ENCODE measurements at regions not wholly inside any gene's neighbourhood (a gene's known extent, or its start where the extent isn't known, plus 50 kb on each side); places are given as distances from the start of the nearest gene placed in this dataset.
A peak's percentile ranks its signal among the peaks of the same experiment; 100 is the strongest.

GRCh38 chr13:59450229-59450628, 713.5 kb downstream of the DIAPH3 start:
- no peak overlapping the region for H3K4me3 ChIP-seq (replicated peaks; ENCODE audit: insufficient read depth, low read length)
- no peak overlapping the region for H3K27ac ChIP-seq (replicated peaks)
- DNase-seq (ENCODE audit: low read depth in 1 of 2, low spot score in 1 of 2), result no peak
- peaks cover 6% of the 10 kb centered on the region for H3K27me3 ChIP-seq (ENCODE audit: insufficient read depth, poor library complexity, severe bottlenecking)
- TF ChIP-seq GABPA (IDR thresholded peaks at IDR 0.05; ENCODE audit: low read depth) (no peak), POLR2AphosphoS5 (IDR thresholded peaks at IDR 0.05; ENCODE audit: low read depth) (no peak), SPI1 (IDR thresholded peaks at IDR 0.05; ENCODE audit: borderline replicate concordance, low read depth) (no peak), REST (IDR thresholded peaks at IDR 0.05; ENCODE audit: insufficient replicate concordance, low read depth) (no peak), CTCF (IDR thresholded peaks at IDR 0.05; ENCODE audit: insufficient read depth, low read length) (no peak)

- Histone ChIP-seq H3K27ac (replicated peaks) (no peak overlapping the region), H3K27me3 (ENCODE audit: insufficient read depth, poor library complexity, severe bottlenecking) (peaks cover 6% of the 10 kb centered on the region), H3K4me3 (replicated peaks; ENCODE audit: insufficient read depth, low read length) (no peak overlapping the region)
- DNase-seq (ENCODE audit: low read depth in 1 of 2, low spot score in 1 of 2), result no peak
- TF ChIP-seq SPI1 (IDR thresholded peaks at IDR 0.05; ENCODE audit: borderline replicate concordance, low read depth), result no peak
- no peak for TF ChIP-seq GABPA (IDR thresholded peaks at IDR 0.05; ENCODE audit: low read depth)
- TF ChIP-seq CTCF (IDR thresholded peaks at IDR 0.05; ENCODE audit: insufficient read depth, low read length), result no peak
- no peak for TF ChIP-seq POLR2AphosphoS5 (IDR thresholded peaks at IDR 0.05; ENCODE audit: low read depth)
- no peak for TF ChIP-seq REST (IDR thresholded peaks at IDR 0.05; ENCODE audit: insufficient replicate concordance, low read depth)
Measured at GRCh38 chr13:59451236-59451635, 712.5 kb downstream of the DIAPH3 start.

DNA sequence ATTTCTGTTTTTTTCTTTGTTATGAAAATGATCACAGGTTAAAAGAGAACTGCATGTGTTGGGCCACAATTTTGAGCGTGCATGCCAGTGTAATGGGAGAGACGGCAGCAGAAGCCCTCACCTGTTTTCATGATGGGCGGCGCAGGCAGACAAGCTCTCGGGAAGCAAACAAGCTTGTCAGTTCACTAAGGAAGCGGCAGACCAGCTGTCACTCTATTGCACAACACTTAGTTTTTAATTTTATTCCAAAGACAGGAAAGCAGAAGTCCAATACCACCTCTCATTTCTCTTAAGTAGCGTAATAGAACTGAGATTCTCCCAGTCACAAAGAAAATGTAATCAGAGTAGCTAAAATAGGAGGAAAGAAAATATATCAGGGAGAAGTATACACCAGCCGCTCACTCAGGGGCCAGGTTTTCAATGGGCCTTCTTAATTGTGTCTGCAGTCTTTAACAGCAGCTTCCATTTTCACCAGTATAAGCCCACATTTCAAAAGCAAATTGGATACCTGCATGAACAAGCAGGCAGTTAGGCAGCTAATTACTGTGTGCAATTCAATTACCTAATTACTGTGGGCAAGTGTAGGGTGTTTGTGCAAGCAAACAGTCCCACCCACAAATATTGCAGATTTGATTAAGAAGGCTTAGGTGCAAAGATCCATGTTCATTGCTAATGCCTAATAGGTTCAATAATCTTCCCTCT, 711.4 kb downstream of the DIAPH3 start:
- Histone ChIP-seq H3K4me3 (replicated peaks; ENCODE audit: insufficient read depth, low read length) (no peak overlapping the region), H3K27ac (replicated peaks) (no peak overlapping the region), H3K27me3 (ENCODE audit: insufficient read depth, poor library complexity, severe bottlenecking) (no peaks in the 10 kb centered on the region)
- TF ChIP-seq GABPA (IDR thresholded peaks at IDR 0.05; ENCODE audit: low read depth), result no peak
- TF ChIP-seq REST (IDR thresholded peaks at IDR 0.05; ENCODE audit: insufficient replicate concordance, low read depth), result no peak
- TF ChIP-seq CTCF (IDR thresholded peaks at IDR 0.05; ENCODE audit: insufficient read depth, low read length), result no peak
- no peak for TF ChIP-seq POLR2AphosphoS5 (IDR thresholded peaks at IDR 0.05; ENCODE audit: low read depth)
- TF ChIP-seq SPI1 (IDR thresholded peaks at IDR 0.05; ENCODE audit: borderline replicate concordance, low read depth), result peak; percentile 88
- DNase-seq (ENCODE audit: low read depth in 1 of 2, low spot score in 1 of 2), result peak; percentile 20 to 72

All from HL-60 (cell line).